Ovary (tissue), 3 donors: ENCODE measurements at regions not wholly inside any gene's neighbourhood (a gene's known extent, or its start where the extent isn't known, plus 50 kb on each side); places are given as distances from the start of the nearest gene placed in this dataset.

Experiments used
- EP300 ChIP-seq: sonication (generic); formaldehyde crosslinking; IDR thresholded peaks from one replicate; pipeline ENCODE4 v1.6.1; 2017; ENCODE audit warnings: antibody characterized with exemption
- TF ChIP-seq, protein P1 (sequence below), 3 donors: fragments of 450-650 bp in 2 of 3; fragments of 200-600 bp in 1 of 3; IDR thresholded peaks; one replicate each; pipeline versions ENCODE4 v1.5.1 to v1.8.0; 2016 to 2022; ENCODE audit warnings: antibody characterized with exemption in 3 of 3, mild to moderate bottlenecking in 1 of 3
- donor health status: DM: no; HTN: no; CAD: no.

DNA sequence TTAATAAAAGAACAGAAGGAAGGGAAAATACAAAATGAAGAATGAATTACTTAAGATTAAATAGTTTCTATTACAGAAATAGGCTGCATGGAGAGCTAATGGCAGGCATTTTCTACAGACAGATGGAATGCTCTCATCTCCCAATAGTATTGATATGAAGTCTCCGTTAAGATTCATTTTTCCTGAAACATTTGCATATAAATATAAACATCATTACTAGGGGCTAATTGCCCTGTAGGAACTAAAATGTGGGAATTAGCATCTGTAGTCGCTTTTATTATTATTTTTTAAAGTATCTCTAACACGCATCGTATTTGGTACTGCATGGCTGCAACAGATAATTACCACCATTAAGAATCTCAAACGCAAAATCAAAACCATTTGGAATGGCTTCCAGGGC is 2275.5 kb downstream of the MAT2B start:
- TF ChIP-seq, protein P1, sequence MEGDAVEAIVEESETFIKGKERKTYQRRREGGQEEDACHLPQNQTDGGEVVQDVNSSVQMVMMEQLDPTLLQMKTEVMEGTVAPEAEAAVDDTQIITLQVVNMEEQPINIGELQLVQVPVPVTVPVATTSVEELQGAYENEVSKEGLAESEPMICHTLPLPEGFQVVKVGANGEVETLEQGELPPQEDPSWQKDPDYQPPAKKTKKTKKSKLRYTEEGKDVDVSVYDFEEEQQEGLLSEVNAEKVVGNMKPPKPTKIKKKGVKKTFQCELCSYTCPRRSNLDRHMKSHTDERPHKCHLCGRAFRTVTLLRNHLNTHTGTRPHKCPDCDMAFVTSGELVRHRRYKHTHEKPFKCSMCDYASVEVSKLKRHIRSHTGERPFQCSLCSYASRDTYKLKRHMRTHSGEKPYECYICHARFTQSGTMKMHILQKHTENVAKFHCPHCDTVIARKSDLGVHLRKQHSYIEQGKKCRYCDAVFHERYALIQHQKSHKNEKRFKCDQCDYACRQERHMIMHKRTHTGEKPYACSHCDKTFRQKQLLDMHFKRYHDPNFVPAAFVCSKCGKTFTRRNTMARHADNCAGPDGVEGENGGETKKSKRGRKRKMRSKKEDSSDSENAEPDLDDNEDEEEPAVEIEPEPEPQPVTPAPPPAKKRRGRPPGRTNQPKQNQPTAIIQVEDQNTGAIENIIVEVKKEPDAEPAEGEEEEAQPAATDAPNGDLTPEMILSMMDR (IDR thresholded peaks at IDR 0.05), result no peak
- TF ChIP-seq EP300, result no peak
